ENCODE measurements at regions not wholly inside any gene's neighbourhood (a gene's known extent, or its start where the extent isn't known, plus 50 kb on each side); places are given as distances from the start of the nearest gene placed in this dataset.

DNA sequence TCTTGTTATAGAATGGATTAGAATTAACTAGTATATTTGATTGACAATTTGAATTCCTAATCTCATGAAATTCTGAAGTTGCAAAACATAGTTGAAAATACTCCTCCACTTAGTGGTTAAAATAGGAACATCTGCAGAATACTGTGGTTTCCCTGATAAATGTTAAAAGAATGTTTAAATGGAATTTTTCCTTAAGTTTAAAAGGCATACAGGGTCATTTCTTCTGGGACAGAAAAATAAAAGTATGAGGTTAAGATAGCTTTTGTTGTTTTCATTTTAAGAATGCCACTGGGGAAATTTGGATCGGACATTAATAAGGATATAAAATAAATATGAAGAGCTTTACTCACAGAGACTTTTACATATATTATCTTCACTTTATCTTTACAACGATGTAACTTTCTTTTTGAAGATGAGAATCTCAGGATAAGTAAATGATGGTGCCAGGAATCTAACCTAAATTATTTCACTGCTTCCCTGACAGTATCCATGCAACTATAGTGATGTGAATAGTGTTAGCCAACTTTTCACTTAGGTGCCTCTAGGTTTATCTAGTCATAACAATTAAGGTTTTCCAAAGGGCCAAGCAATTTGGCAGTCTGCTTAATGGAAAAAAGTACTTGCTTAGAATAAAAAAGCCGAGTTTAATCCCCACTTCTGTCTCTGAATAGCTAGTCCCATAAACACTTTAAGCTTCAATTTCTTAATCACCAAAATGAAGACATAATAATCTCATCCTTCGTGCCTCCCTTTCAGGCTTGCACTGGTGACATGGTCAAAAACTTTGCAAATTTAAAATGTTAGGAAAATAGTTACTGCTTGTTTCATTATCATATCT is 151.8 kb upstream of the STK17B start:
- TF ChIP-seq CTCF (conservative IDR thresholded peaks at IDR 0.05 in 1 of 2, IDR thresholded peaks at IDR 0.05 in 1 of 2; ENCODE audit: low read depth in 1 of 2, low read length in 2 of 2) (no peak), EZH2 (IDR thresholded peaks at IDR 0.05; ENCODE audit: low read length, missing control alignments) (no peak)
